ENCODE measurements at regions not wholly inside any gene's neighbourhood (a gene's known extent, or its start where the extent isn't known, plus 50 kb on each side); places are given as distances from the start of the nearest gene placed in this dataset.

GRCh38 chr2:188813857-188814256 is 160.3 kb upstream of the COL3A1 start:
- H3K4me3 ChIP-seq (ENCODE audit: low read length), result no peak overlapping the region
- CTCF ChIA-PET, result no interaction called here
- no peaks in the 10 kb centered on the region for H3K9me3 ChIP-seq (ENCODE audit: control insufficient read depth in 2 of 3, low read length in 3 of 3)
- no peaks in the 10 kb centered on the region for H3K27me3 ChIP-seq (ENCODE audit: control insufficient read depth in 2 of 2, insufficient read depth in 2 of 2, low read length in 2 of 2)
- Mint-ChIP-seq H3K27me3 (no peaks in the 10 kb centered on the region), H3K4me3 (no peak overlapping the region), H3K27ac (no peak overlapping the region), H3K36me3 (no peaks in the 10 kb centered on the region), H3K9me3 (peaks cover 0 to 3% (median 0%) of the 10 kb centered on the region in 11 donors), H3K4me1 (no peaks in the 10 kb centered on the region)
- no peak overlapping the region for H3K27ac ChIP-seq (ENCODE audit: low read depth, low read length)
- ATAC-seq (no peak), DNase-seq (no peak)
- no peaks in the 10 kb centered on the region for H3K4me1 ChIP-seq (ENCODE audit: control insufficient read depth in 2 of 2, insufficient read depth in 2 of 2, low read length in 2 of 2)
- H3K36me3 ChIP-seq (ENCODE audit: control insufficient read depth in 2 of 3, insufficient read depth in 3 of 3, low read length in 3 of 3), result no peaks in the 10 kb centered on the region
- intact Hi-C loops (cut with micrococcal nuclease), result no loop called here
- POLR2A ChIA-PET, result no interaction called here

GRCh38 chr2:188819011-188819410 is 155.2 kb upstream of the COL3A1 start:
- no peaks in the 10 kb centered on the region for H3K36me3 Mint-ChIP-seq
- H3K27me3 ChIP-seq (ENCODE audit: control insufficient read depth in 2 of 2, insufficient read depth in 2 of 2, low read length in 2 of 2), result no peaks in the 10 kb centered on the region
- no peaks in the 10 kb centered on the region for H3K4me1 ChIP-seq (ENCODE audit: control insufficient read depth in 2 of 2, insufficient read depth in 2 of 2, low read length in 2 of 2)
- CTCF ChIA-PET, result no interaction called here
- POLR2A ChIA-PET, result no interaction called here
- H3K27me3 Mint-ChIP-seq, result no peaks in the 10 kb centered on the region
- no peak overlapping the region for H3K4me3 Mint-ChIP-seq
- DNase-seq (no peak), ATAC-seq (no peak)
- no peaks in the 10 kb centered on the region for H3K36me3 ChIP-seq (ENCODE audit: control insufficient read depth in 2 of 3, insufficient read depth in 3 of 3, low read length in 3 of 3)
- H3K9me3 Mint-ChIP-seq, result peaks cover 0 to 9% (median 0%) of the 10 kb centered on the region in 11 donors
- H3K4me1 Mint-ChIP-seq, result no peaks in the 10 kb centered on the region
- no peak overlapping the region for H3K27ac ChIP-seq (ENCODE audit: low read depth, low read length)
- peaks cover 0 to 4% (median 0%) of the 10 kb centered on the region in 3 experiments for H3K9me3 ChIP-seq (ENCODE audit: control insufficient read depth in 2 of 3, low read length in 3 of 3)
- H3K4me3 ChIP-seq (ENCODE audit: low read length), result no peak overlapping the region
- intact Hi-C loops (cut with micrococcal nuclease), result no loop called here
- H3K27ac Mint-ChIP-seq, result no peak overlapping the region

GRCh38 chr2:188819792-188820191 is 154.4 kb upstream of the COL3A1 start:
- H3K4me1 Mint-ChIP-seq, result no peaks in the 10 kb centered on the region
- ATAC-seq, result no peak
- H3K4me3 Mint-ChIP-seq, result no peak overlapping the region
- Histone ChIP-seq H3K4me1 (ENCODE audit: control insufficient read depth in 2 of 2, insufficient read depth in 2 of 2, low read length in 2 of 2) (no peaks in the 10 kb centered on the region), H3K36me3 (ENCODE audit: control insufficient read depth in 2 of 3, insufficient read depth in 3 of 3, low read length in 3 of 3) (no peaks in the 10 kb centered on the region), H3K27ac (ENCODE audit: low read depth, low read length) (no peak overlapping the region), H3K9me3 (ENCODE audit: control insufficient read depth in 2 of 3, low read length in 3 of 3) (peaks cover 0 to 4% (median 0%) of the 10 kb centered on the region in 3 experiments), H3K27me3 (ENCODE audit: control insufficient read depth in 2 of 2, insufficient read depth in 2 of 2, low read length in 2 of 2) (no peaks in the 10 kb centered on the region), H3K4me3 (ENCODE audit: low read length) (no peak overlapping the region)
- no peak for DNase-seq
- no peaks in the 10 kb centered on the region for H3K36me3 Mint-ChIP-seq
- intact Hi-C loops (cut with micrococcal nuclease), result no loop called here
- ChIA-PET POLR2A (no interaction called here), CTCF (no interaction called here)
- H3K27ac Mint-ChIP-seq, result no peak overlapping the region
- H3K27me3 Mint-ChIP-seq, result no peaks in the 10 kb centered on the region
- H3K9me3 Mint-ChIP-seq, result peaks cover 0 to 9% (median 0%) of the 10 kb centered on the region in 11 donors

- Histone ChIP-seq H3K27me3 (ENCODE audit: control insufficient read depth in 2 of 2, insufficient read depth in 2 of 2, low read length in 2 of 2) (no peaks in the 10 kb centered on the region), H3K27ac (ENCODE audit: low read depth, low read length) (no peak overlapping the region), H3K9me3 (ENCODE audit: control insufficient read depth in 2 of 3, low read length in 3 of 3) (peaks cover 0 to 4% (median 0%) of the 10 kb centered on the region in 3 experiments), H3K4me1 (ENCODE audit: control insufficient read depth in 2 of 2, insufficient read depth in 2 of 2, low read length in 2 of 2) (no peaks in the 10 kb centered on the region), H3K36me3 (ENCODE audit: control insufficient read depth in 2 of 3, insufficient read depth in 3 of 3, low read length in 3 of 3) (no peaks in the 10 kb centered on the region), H3K4me3 (ENCODE audit: low read length) (no peak overlapping the region)
- POLR2A ChIA-PET, result no interaction called here
- ATAC-seq (no peak), DNase-seq (no peak)
- intact Hi-C loops (cut with micrococcal nuclease), result no loop called here
- peaks cover 0 to 9% (median 0%) of the 10 kb centered on the region in 11 donors for H3K9me3 Mint-ChIP-seq
- H3K27me3 Mint-ChIP-seq, result no peaks in the 10 kb centered on the region
- no peaks in the 10 kb centered on the region for H3K36me3 Mint-ChIP-seq
- H3K4me1 Mint-ChIP-seq, result no peaks in the 10 kb centered on the region
- no peak overlapping the region for H3K4me3 Mint-ChIP-seq
- CTCF ChIA-PET, result no interaction called here
- no peak overlapping the region for H3K27ac Mint-ChIP-seq
These were observed 153.6 kb upstream of the COL3A1 start for GRCh38 chr2:188820576-188820975.

- Mint-ChIP-seq H3K4me3 (no peak overlapping the region), H3K27me3 (no peaks in the 10 kb centered on the region), H3K4me1 (no peaks in the 10 kb centered on the region), H3K27ac (no peak overlapping the region), H3K36me3 (no peaks in the 10 kb centered on the region), H3K9me3 (peaks cover 0 to 14% (median 0%) of the 10 kb centered on the region in 11 donors)
- intact Hi-C loops (cut with micrococcal nuclease), result no loop called here
- Histone ChIP-seq H3K4me3 (ENCODE audit: low read length) (no peak overlapping the region), H3K9me3 (ENCODE audit: control insufficient read depth in 2 of 3, low read length in 3 of 3) (peaks cover 0 to 4% (median 0%) of the 10 kb centered on the region in 3 experiments), H3K27ac (ENCODE audit: low read depth, low read length) (no peak overlapping the region), H3K36me3 (ENCODE audit: control insufficient read depth in 2 of 3, insufficient read depth in 3 of 3, low read length in 3 of 3) (no peaks in the 10 kb centered on the region), H3K27me3 (ENCODE audit: control insufficient read depth in 2 of 2, insufficient read depth in 2 of 2, low read length in 2 of 2) (no peaks in the 10 kb centered on the region), H3K4me1 (ENCODE audit: control insufficient read depth in 2 of 2, insufficient read depth in 2 of 2, low read length in 2 of 2) (no peaks in the 10 kb centered on the region)
- DNase-seq, result no peak
- no peak for ATAC-seq
- POLR2A ChIA-PET, result no interaction called here
- CTCF ChIA-PET, result no interaction called here
These were observed 150.0 kb upstream of the COL3A1 start for GRCh38 chr2:188824125-188824524.

GRCh38 chr2:188833331-188833730 is 140.8 kb upstream of the COL3A1 start:
- Histone ChIP-seq H3K36me3 (ENCODE audit: control insufficient read depth in 2 of 3, insufficient read depth in 3 of 3, low read length in 3 of 3) (no peaks in the 10 kb centered on the region), H3K4me1 (ENCODE audit: control insufficient read depth in 2 of 2, insufficient read depth in 2 of 2, low read length in 2 of 2) (no peaks in the 10 kb centered on the region), H3K27me3 (ENCODE audit: control insufficient read depth in 2 of 2, insufficient read depth in 2 of 2, low read length in 2 of 2) (no peaks in the 10 kb centered on the region), H3K27ac (ENCODE audit: low read depth, low read length) (no peak overlapping the region), H3K9me3 (ENCODE audit: control insufficient read depth in 2 of 3, low read length in 3 of 3) (peaks cover 0 to 5% (median 0%) of the 10 kb centered on the region in 3 experiments), H3K4me3 (ENCODE audit: low read length) (no peak overlapping the region)
- peaks cover 0 to 2% (median 0%) of the 10 kb centered on the region in 5 donors for H3K36me3 Mint-ChIP-seq
- DNase-seq (no peak), ATAC-seq (no peak)
- H3K9me3 Mint-ChIP-seq, result peaks cover 3 to 29% (median 14%) of the 10 kb centered on the region in 11 donors
- ChIA-PET POLR2A (no interaction called here), CTCF (no interaction called here)
- no peak overlapping the region for H3K27ac Mint-ChIP-seq
- intact Hi-C loops (cut with micrococcal nuclease), result no loop called here
- no peaks in the 10 kb centered on the region for H3K27me3 Mint-ChIP-seq
- no peak overlapping the region for H3K4me3 Mint-ChIP-seq
- no peaks in the 10 kb centered on the region for H3K4me1 Mint-ChIP-seq

- H3K36me3 Mint-ChIP-seq, result peaks cover 0 to 7% (median 0%) of the 10 kb centered on the region in 5 donors
- DNase-seq (no peak), ATAC-seq (no peak)
- intact Hi-C loops (cut with micrococcal nuclease), result no loop called here
- POLR2A ChIA-PET, result no interaction called here
- H3K36me3 ChIP-seq (ENCODE audit: control insufficient read depth in 2 of 3, insufficient read depth in 3 of 3, low read length in 3 of 3), result no peaks in the 10 kb centered on the region
- H3K4me1 ChIP-seq (ENCODE audit: control insufficient read depth in 2 of 2, insufficient read depth in 2 of 2, low read length in 2 of 2), result no peaks in the 10 kb centered on the region
- H3K4me1 Mint-ChIP-seq, result no peaks in the 10 kb centered on the region
- H3K27ac ChIP-seq (ENCODE audit: low read depth, low read length), result no peak overlapping the region
- H3K4me3 ChIP-seq (ENCODE audit: low read length), result no peak overlapping the region
- peaks cover 6 to 34% (median 17%) of the 10 kb centered on the region in 11 donors for H3K9me3 Mint-ChIP-seq
- no peaks in the 10 kb centered on the region for H3K27me3 Mint-ChIP-seq
- CTCF ChIA-PET, result no interaction called here
- H3K27me3 ChIP-seq (ENCODE audit: control insufficient read depth in 2 of 2, insufficient read depth in 2 of 2, low read length in 2 of 2), result no peaks in the 10 kb centered on the region
- H3K4me3 Mint-ChIP-seq, result no peak overlapping the region
- no peak overlapping the region for H3K27ac Mint-ChIP-seq
- H3K9me3 ChIP-seq (ENCODE audit: control insufficient read depth in 2 of 3, low read length in 3 of 3), result peaks cover 0 to 5% (median 0%) of the 10 kb centered on the region in 3 experiments
These were observed 140.4 kb upstream of the COL3A1 start for GRCh38 chr2:188833799-188834198.

Data from naive thymus-derived CD4-positive, alpha-beta T cell (primary cell).